Body of pancreas (tissue), 4 donors: ENCODE measurements at regions not wholly inside any gene's neighbourhood (a gene's known extent, or its start where the extent isn't known, plus 50 kb on each side); places are given as distances from the start of the nearest gene placed in this dataset.

Source experiments
- CTCF ChIP-seq, 7 experiments: fragments of 450-650 bp in 4 of 7; fragments of 200-600 bp in 3 of 7; sonication (generic) in 3 of 7; IDR thresholded peaks; one replicate each; pipeline ENCODE4 v1.5.1; 2016 to 2019; ENCODE audit warnings: antibody characterized with exemption in 7 of 7
- POLR2A ChIP-seq, 3 donors: fragments of 450-650 bp; IDR thresholded peaks; one replicate each; pipeline ENCODE4 v1.6.1; 2016; ENCODE audit warnings: antibody characterized with exemption in 3 of 3, mild to moderate bottlenecking in 2 of 3

- TF ChIP-seq POLR2A (IDR thresholded peaks at IDR 0.05) (peak in 1 of 3 donors; percentile 34), CTCF (IDR thresholded peaks at IDR 0.05) (peak in 4 of 7 experiments; percentile 9 to 25 (median 23))
Measured at GRCh38 chr9:84170521-84171141, 169.9 kb downstream of the SLC28A3 start.
